GM23338 (cell line): ENCODE measurements at regions not wholly inside any gene's neighbourhood (a gene's known extent, or its start where the extent isn't known, plus 50 kb on each side); places are given as distances from the start of the nearest gene placed in this dataset.

Experiments
- ATAC-seq: fragments of 200-7000 bp; cut with Tn5 transposase; 3 replicates; pipeline ENCODE4 v1.9.1; 2020
- DNase-seq: peaks from one replicate; pipeline ENCODE4 v3.0.0-alpha.2; 2015; ENCODE audit warnings: low spot score
- H2AFZ ChIP-seq: fragments of 200-600 bp; sonication (generic); 2 replicates; pipeline ENCODE4 v1.8.0; 2016; ENCODE audit warnings: antibody characterized with exemption, mild to moderate bottlenecking, moderate library complexity
- H3F3A ChIP-seq: fragments of 200-600 bp; sonication (generic); replicated peaks from 2 replicates; pipeline ENCODE4 v1.8.0; 2017; ENCODE audit warnings: antibody characterized with exemption, mixed run types, low read depth
- H3K27ac ChIP-seq: fragments of 200-600 bp; sonication (generic); 2 replicates; pipeline ENCODE4 v1.6.1; 2016; ENCODE audit warnings: low read depth
- H3K27me3 ChIP-seq: fragments of 200-600 bp; sonication (generic); 2 replicates; pipeline ENCODE4 v1.8.0; 2016; ENCODE audit warnings: mild to moderate bottlenecking, mixed run types, moderate library complexity; ENCODE audit not compliant: insufficient read depth
- H3K36me3 ChIP-seq: fragments of 200-600 bp; sonication (generic); 2 replicates; pipeline ENCODE4 v1.8.0; 2016; ENCODE audit warnings: mild to moderate bottlenecking; ENCODE audit not compliant: insufficient read depth
- H3K4me1 ChIP-seq: fragments of 200-600 bp; sonication (generic); 2 replicates; pipeline ENCODE4 v1.8.0; 2016; ENCODE audit warnings: mild to moderate bottlenecking, moderate library complexity; ENCODE audit not compliant: insufficient read depth
- H3K4me2 ChIP-seq: fragments of 200-600 bp; sonication (generic); 2 replicates; pipeline ENCODE4 v1.7.1; 2017; ENCODE audit warnings: mixed run types
- H3K4me3 ChIP-seq: fragments of 200-600 bp; sonication (generic); 2 replicates; pipeline ENCODE4 v1.6.1; 2016; ENCODE audit warnings: mixed run types
- H3K79me2 ChIP-seq: fragments of 200-600 bp; sonication (generic); replicated peaks from 2 replicates; pipeline ENCODE4 v1.8.0; 2017; ENCODE audit warnings: mild to moderate bottlenecking; ENCODE audit not compliant: insufficient read depth
- H3K9me2 ChIP-seq: fragments of 200-600 bp; sonication (generic); 2 replicates; pipeline ENCODE4 v1.8.0; 2017; ENCODE audit not compliant: insufficient read depth
- H4K20me1 ChIP-seq: fragments of 200-600 bp; sonication (generic); replicated peaks from 2 replicates; pipeline ENCODE4 v1.8.0; 2017; ENCODE audit warnings: mild to moderate bottlenecking; ENCODE audit not compliant: insufficient read depth
- H3K27ac Mint-ChIP-seq: 2 replicates; pipeline ENCODE4 v1.8.0; 2020; ENCODE audit warnings: inconsistent platforms, mild to moderate bottlenecking, moderate library complexity, mixed read lengths
- H3K27me3 Mint-ChIP-seq: 3 replicates; pipeline ENCODE4 v1.8.0; 2022; ENCODE audit warnings: low read depth, mild to moderate bottlenecking, moderate library complexity, mixed read lengths, inconsistent platforms; ENCODE audit not compliant: insufficient read depth, poor library complexity
- H3K36me3 Mint-ChIP-seq: 3 replicates; pipeline ENCODE4 v1.8.0; 2021; ENCODE audit warnings: low read depth, mild to moderate bottlenecking, inconsistent platforms, moderate library complexity, mixed read lengths
- H3K4me1 Mint-ChIP-seq: 3 replicates; pipeline ENCODE4 v1.8.0; 2020; ENCODE audit warnings: mild to moderate bottlenecking, inconsistent platforms, mixed read lengths
- H3K4me3 Mint-ChIP-seq: 3 replicates; pipeline ENCODE4 v1.8.0; 2021; ENCODE audit warnings: moderate library complexity, mild to moderate bottlenecking, inconsistent platforms, mixed read lengths
- H3K9me3 Mint-ChIP-seq: 3 replicates; pipeline ENCODE4 v1.8.0; 2020; ENCODE audit warnings: moderate library complexity, mild to moderate bottlenecking, inconsistent platforms, mixed read lengths
- CREB1 ChIP-seq: fragments of 250-450 bp; sonication (Bioruptor Pico); IDR thresholded peaks from 2 replicates; pipeline ENCODE4 v1.5.0; 2020; ENCODE audit warnings: low read depth, mild to moderate bottlenecking, moderate library complexity
- CTCF ChIP-seq, 2 experiments: fragments of 200-600 bp in 1 of 2; sonication (generic) in 1 of 2; conservative IDR thresholded peaks; 2 replicates each; pipeline versions ENCODE4 v1.5.1 to v1.6.1; 2016 to 2017; ENCODE audit warnings: antibody characterized with exemption in 2 of 2, low read depth in 2 of 2, mild to moderate bottlenecking in 2 of 2, moderate library complexity in 1 of 2
- EZH2 ChIP-seq: fragments of 200-600 bp; sonication (generic); IDR thresholded peaks from one replicate; pipeline ENCODE4 v1.8.0; 2017; ENCODE audit warnings: antibody characterized with exemption, mild to moderate bottlenecking, low read depth; ENCODE audit not compliant: unreplicated experiment
- JUNB ChIP-seq: IDR thresholded peaks from one replicate; pipeline ENCODE4 v1.6.1; 2016; ENCODE audit warnings: antibody characterized with exemption; ENCODE audit not compliant: unreplicated experiment
- POLR2AphosphoS5 ChIP-seq: IDR thresholded peaks from 2 replicates; pipeline ENCODE4 v1.6.1; 2016; ENCODE audit warnings: antibody characterized with exemption, low read depth
- REST ChIP-seq: IDR thresholded peaks from one replicate; pipeline ENCODE4 v1.6.1; 2018; ENCODE audit warnings: antibody characterized with exemption; ENCODE audit not compliant: unreplicated experiment
- ZNF114 ChIP-seq: fragments of 250-450 bp; sonication (Bioruptor Pico); IDR thresholded peaks from 2 replicates; pipeline ENCODE4 v1.5.0; 2020; ENCODE audit warnings: mild to moderate bottlenecking, moderate library complexity
- ZNF331 ChIP-seq: fragments of 250-450 bp; sonication (Bioruptor Pico); IDR thresholded peaks from 2 replicates; pipeline ENCODE4 v1.5.0; 2020; ENCODE audit warnings: low read depth, mild to moderate bottlenecking, moderate library complexity
- ZNF462 ChIP-seq: fragments of 250-450 bp; sonication (Bioruptor Pico); IDR thresholded peaks from 2 replicates; pipeline ENCODE4 v1.5.0; 2020; ENCODE audit warnings: mild to moderate bottlenecking, moderate library complexity
- TF ChIP-seq, protein P1 (sequence below): IDR thresholded peaks from 2 replicates; pipeline ENCODE4 v1.6.1; 2016; ENCODE audit warnings: antibody characterized with exemption

- H3K9me2 ChIP-seq = no peaks in the 10 kb centered on the region; the same call in 1 of the 2 replicates
- ATAC-seq = no peak
- no peak overlapping the region for H2AFZ ChIP-seq
- peaks cover 3% of the 10 kb centered on the region; the same call in 2 of the 3 replicates for H3K9me3 Mint-ChIP-seq
- H3K27ac Mint-ChIP-seq = no peak overlapping the region; the same call in 1 of the 2 replicates
- H3K4me1 ChIP-seq = peaks cover 3% of the 10 kb centered on the region
- H3K4me2 ChIP-seq = no peak overlapping the region
- H4K20me1 ChIP-seq = no peaks in the 10 kb centered on the region
- no peaks in the 10 kb centered on the region for H3F3A ChIP-seq
- H3K36me3 Mint-ChIP-seq = no peaks in the 10 kb centered on the region
- H3K4me3 ChIP-seq = no peak overlapping the region
- TF ChIP-seq ZNF462 (CRISPR knock-in tag) = no peak
- TF ChIP-seq EZH2 = no peak
- no peak for TF ChIP-seq CTCF (conservative IDR thresholded peaks at IDR 0.05; ENCODE audit: low read depth in 2 of 2)
- TF ChIP-seq ZNF331 (CRISPR knock-in tag) = no peak
- no peak for TF ChIP-seq JUNB
- TF ChIP-seq, protein P1, sequence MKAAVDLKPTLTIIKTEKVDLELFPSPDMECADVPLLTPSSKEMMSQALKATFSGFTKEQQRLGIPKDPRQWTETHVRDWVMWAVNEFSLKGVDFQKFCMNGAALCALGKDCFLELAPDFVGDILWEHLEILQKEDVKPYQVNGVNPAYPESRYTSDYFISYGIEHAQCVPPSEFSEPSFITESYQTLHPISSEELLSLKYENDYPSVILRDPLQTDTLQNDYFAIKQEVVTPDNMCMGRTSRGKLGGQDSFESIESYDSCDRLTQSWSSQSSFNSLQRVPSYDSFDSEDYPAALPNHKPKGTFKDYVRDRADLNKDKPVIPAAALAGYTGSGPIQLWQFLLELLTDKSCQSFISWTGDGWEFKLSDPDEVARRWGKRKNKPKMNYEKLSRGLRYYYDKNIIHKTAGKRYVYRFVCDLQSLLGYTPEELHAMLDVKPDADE = no peak
- no peak for TF ChIP-seq POLR2AphosphoS5
- no peak for TF ChIP-seq CREB1 (CRISPR knock-in tag)
- no peak for TF ChIP-seq REST
- TF ChIP-seq ZNF114 = no peak
- peaks cover 5% of the 10 kb centered on the region for H3K27me3 Mint-ChIP-seq
- H3K79me2 ChIP-seq = no peaks in the 10 kb centered on the region
- peaks cover 16% of the 10 kb centered on the region for H3K4me1 Mint-ChIP-seq
- DNase-seq = no peak
- H3K36me3 ChIP-seq = no peaks in the 10 kb centered on the region
- H3K27me3 ChIP-seq = no peaks in the 10 kb centered on the region
- no peak overlapping the region for H3K27ac ChIP-seq
- no peak overlapping the region for H3K4me3 Mint-ChIP-seq
Observed at GRCh38 chr5:154117050-154117449, 73.5 kb upstream of the GALNT10 start.
